HT1080 (cell line): ENCODE measurements at regions not wholly inside any gene's neighbourhood (a gene's known extent, or its start where the extent isn't known, plus 50 kb on each side); places are given as distances from the start of the nearest gene placed in this dataset.

Source experiments
- DNase-seq: peaks from one replicate; pipeline ENCODE4 v3.0.0-alpha.2; 2015; ENCODE audit warnings: low read depth

- no peak for DNase-seq
These were observed 128.5 kb upstream of the GSE1 start for GRCh38 chr16:85484347-85485300.

GRCh38 chr16:85485379-85485778 is 127.7 kb upstream of the GSE1 start:
- no peak for DNase-seq

GRCh38 chr16:85486256-85486915 is 126.7 kb upstream of the GSE1 start:
- no peak for DNase-seq

- no peak for DNase-seq
These were observed 124.7 kb upstream of the GSE1 start for GRCh38 chr16:85488414-85488813.

GRCh38 chr16:85490407-85491057 is 122.6 kb upstream of the GSE1 start:
- no peak for DNase-seq

- DNase-seq, result no peak
These were observed 121.9 kb upstream of the GSE1 start for GRCh38 chr16:85491058-85491771.

- DNase-seq, result no peak
These were observed 121.3 kb upstream of the GSE1 start for GRCh38 chr16:85491798-85492294.

GRCh38 chr16:85492295-85492864 is 120.7 kb upstream of the GSE1 start:
- DNase-seq, result no peak

GRCh38 chr16:85494315-85494714 is 118.8 kb upstream of the GSE1 start:
- DNase-seq, result no peak

- no peak for DNase-seq
These were observed 117.9 kb upstream of the GSE1 start for GRCh38 chr16:85495259-85495658.

- DNase-seq, result no peak
These were observed 117.1 kb upstream of the GSE1 start for GRCh38 chr16:85495823-85496538.

GRCh38 chr16:85497622-85498314 is 115.4 kb upstream of the GSE1 start:
- DNase-seq, result no peak

GRCh38 chr16:85498607-85499006 is 114.5 kb upstream of the GSE1 start:
- no peak for DNase-seq

GRCh38 chr16:85500220-85500619 is 112.9 kb upstream of the GSE1 start:
- no peak for DNase-seq

GRCh38 chr16:85501900-85502299 is 111.2 kb upstream of the GSE1 start:
- no peak for DNase-seq

GRCh38 chr16:85502357-85502756 is 110.8 kb upstream of the GSE1 start:
- no peak for DNase-seq

GRCh38 chr16:85503679-85504231 is 109.4 kb upstream of the GSE1 start:
- DNase-seq, result no peak

GRCh38 chr16:85504242-85504641 is 108.9 kb upstream of the GSE1 start:
- DNase-seq, result no peak
